ENCODE measurements at regions not wholly inside any gene's neighbourhood (a gene's known extent, or its start where the extent isn't known, plus 50 kb on each side); places are given as distances from the start of the nearest gene placed in this dataset.

GRCh38 chr18:9025091-9025838, 77.2 kb upstream of the NDUFV2 start:
- H3K27ac ChIP-seq, result no peak overlapping the region
- 7 to 73% (median 64%) methylated on average over 1 to 4 of the region's 4 CpGs; no CpG with 5 or more reads in 1 of the 10 experiments for WGBS, 10 experiments
- peak in 2 of 8 experiments; percentile 29 to 73 for ATAC-seq (replicated peaks in 6 of 8)
- in situ Hi-C loops (cut with MboI; ENCODE audit: low pct_unique_long_range_greater_than_20kb in 2 of 9, low sequenced_read_pairs in 9 of 9, unreplicated experiment in 9 of 9), result loop anchor here in 1 of 9 experiments (25.0 kb wide), 1 partner anchor 112 kb away; the partner anchor contains the start of gene ANKRD12
- no peaks in the 10 kb centered on the region for H3K4me1 ChIP-seq (replicated peaks in 1 of 2)
- H3K4me3 ChIP-seq, result no peak overlapping the region

GRCh38 chr18:9029131-9029530, 73.4 kb upstream of the NDUFV2 start:
- Histone ChIP-seq H3K4me3 (no peak overlapping the region), H3K4me1 (replicated peaks in 1 of 2) (no peaks in the 10 kb centered on the region), H3K27ac (no peak overlapping the region)
- 21 to 100% (median 88%) methylated on average over 1 to 2 of the region's 2 CpGs; no CpG with 5 or more reads in 3 of the 10 experiments for WGBS, 10 experiments
- in situ Hi-C loops (cut with MboI; ENCODE audit: low pct_unique_long_range_greater_than_20kb in 2 of 9, low sequenced_read_pairs in 9 of 9, unreplicated experiment in 9 of 9), result loop anchor here in 1 of 9 experiments (25.0 kb wide), 1 partner anchor 108 kb away; the partner anchor contains the start of gene ANKRD12
- peak in 2 of 8 experiments; percentile 89 to 93 for ATAC-seq (replicated peaks in 6 of 8)

GRCh38 chr18:9032519-9032918, 70.0 kb upstream of the NDUFV2 start:
- in situ Hi-C loops (cut with MboI; ENCODE audit: low pct_unique_long_range_greater_than_20kb in 2 of 9, low sequenced_read_pairs in 9 of 9, unreplicated experiment in 9 of 9), result loop anchor here in 1 of 9 experiments (25.0 kb wide), 1 partner anchor 105 kb away; the partner anchor contains the start of gene ANKRD12
- Histone ChIP-seq H3K4me3 (no peak overlapping the region), H3K27ac (no peak overlapping the region), H3K4me1 (replicated peaks in 1 of 2) (no peaks in the 10 kb centered on the region)
- WGBS, 10 experiments, result 8 to 93% (median 71%) methylated on average over 1 to 4 of the region's 7 CpGs; no CpG with 5 or more reads in 2 of the 10 experiments
- ATAC-seq (replicated peaks in 6 of 8), result peak in 1 of 8 experiments; percentile 42

GRCh38 chr18:9038277-9038871, 64.1 kb upstream of the NDUFV2 start:
- WGBS, 10 experiments, result 53 to 100% (median 80%) methylated on average over 1 to 6 of the region's 7 CpGs
- no peak for ATAC-seq (replicated peaks in 6 of 8)
- H3K4me3 ChIP-seq, result no peak overlapping the region
- no peak overlapping the region for H3K27ac ChIP-seq
- H3K4me1 ChIP-seq (replicated peaks in 1 of 2), result peaks cover 5 to 6% of the 10 kb centered on the region in 2 donors
- in situ Hi-C loops (cut with MboI; ENCODE audit: low pct_unique_long_range_greater_than_20kb in 2 of 9, low sequenced_read_pairs in 9 of 9, unreplicated experiment in 9 of 9), result loop anchor here in 1 of 9 experiments (25.0 kb wide), 1 partner anchor 99 kb away; the partner anchor contains the start of gene ANKRD12

- Histone ChIP-seq H3K27ac (no peak overlapping the region), H3K4me3 (no peak overlapping the region), H3K4me1 (replicated peaks in 1 of 2) (peaks cover 5 to 6% of the 10 kb centered on the region in 2 donors)
- in situ Hi-C loops (cut with MboI; ENCODE audit: low pct_unique_long_range_greater_than_20kb in 2 of 9, low sequenced_read_pairs in 9 of 9, unreplicated experiment in 9 of 9), result loop anchor here in 1 of 9 experiments (25.0 kb wide), 1 partner anchor 98 kb away; the partner anchor contains the start of gene ANKRD12
- ATAC-seq (replicated peaks in 6 of 8), result peak in 1 of 8 experiments; percentile 19
- 33 to 100% (median 59%) methylated on average over 1 to 3 of the region's 3 CpGs; no CpG with 5 or more reads in 2 of the 10 experiments for WGBS, 10 experiments
Observed at GRCh38 chr18:9039441-9040071, 62.9 kb upstream of the NDUFV2 start.

GRCh38 chr18:9042766-9043481, 59.6 kb upstream of the NDUFV2 start:
- H3K4me3 ChIP-seq, result no peak overlapping the region
- WGBS, 10 experiments, result 33 to 100% (median 75%) methylated on average over 1 to 5 of the region's 6 CpGs; no CpG with 5 or more reads in 1 of the 10 experiments
- H3K27ac ChIP-seq, result no peak overlapping the region
- no peak for ATAC-seq (replicated peaks in 6 of 8)
- in situ Hi-C loops (cut with MboI; ENCODE audit: low pct_unique_long_range_greater_than_20kb in 2 of 9, low sequenced_read_pairs in 9 of 9, unreplicated experiment in 9 of 9), result loop anchor here in 1 of 9 experiments (25.0 kb wide), 1 partner anchor 94 kb away; the partner anchor contains the start of gene ANKRD12
- H3K4me1 ChIP-seq (replicated peaks in 1 of 2), result peaks cover 5 to 6% of the 10 kb centered on the region in 2 donors

- no peak overlapping the region for H3K27ac ChIP-seq
- peaks cover 2 to 6% of the 10 kb centered on the region in 2 donors for H3K4me1 ChIP-seq (replicated peaks in 1 of 2)
- no peak overlapping the region for H3K4me3 ChIP-seq
- 86 to 100% (median 100%) methylated on average over 1 of the region's 1 CpG; no CpG with 5 or more reads in 5 of the 10 experiments for WGBS, 10 experiments
- no peak for ATAC-seq (replicated peaks in 6 of 8)
- in situ Hi-C loops (cut with MboI; ENCODE audit: low pct_unique_long_range_greater_than_20kb in 2 of 9, low sequenced_read_pairs in 9 of 9, unreplicated experiment in 9 of 9), result loop anchor here in 1 of 9 experiments (25.0 kb wide), 1 partner anchor 94 kb away; the partner anchor contains the start of gene ANKRD12
Observed at GRCh38 chr18:9043581-9043980, 58.9 kb upstream of the NDUFV2 start.

GRCh38 chr18:9047715-9048114, 54.8 kb upstream of the NDUFV2 start:
- in situ Hi-C loops (cut with MboI; ENCODE audit: low pct_unique_long_range_greater_than_20kb in 2 of 9, low sequenced_read_pairs in 9 of 9, unreplicated experiment in 9 of 9), result loop anchor here in 1 of 9 experiments (25.0 kb wide), 1 partner anchor 90 kb away; the partner anchor contains the start of gene ANKRD12

GRCh38 chr18:9048236-9048635, 54.3 kb upstream of the NDUFV2 start:
- Histone ChIP-seq H3K27ac (no peak overlapping the region), H3K4me3 (no peak overlapping the region), H3K4me1 (replicated peaks in 1 of 2) (no peaks in the 10 kb centered on the region)
- whole genome bisulfite sequencing, 10 experiments, result 80 to 97% (median 89%) methylated on average over 2 to 5 of the region's 5 CpGs; no CpG with 5 or more reads in 2 of the 10 experiments
- in situ Hi-C loops (cut with MboI; ENCODE audit: low pct_unique_long_range_greater_than_20kb in 2 of 9, low sequenced_read_pairs in 9 of 9, unreplicated experiment in 9 of 9), result loop anchor here in 1 of 9 experiments (25.0 kb wide), 1 partner anchor 89 kb away; the partner anchor contains the start of gene ANKRD12
- no peak for ATAC-seq (replicated peaks in 6 of 8)

More at GRCh38 chr18:9047715-9048114, 54.8 kb upstream of the NDUFV2 start:
- no peak overlapping the region for H3K27ac ChIP-seq
- WGBS, 10 experiments, result 68 to 100% (median 94%) methylated on average over 1 to 7 of the region's 7 CpGs; no CpG with 5 or more reads in 2 of the 10 experiments
- no peak overlapping the region for H3K4me3 ChIP-seq
- no peaks in the 10 kb centered on the region for H3K4me1 ChIP-seq (replicated peaks in 1 of 2)
- ATAC-seq (replicated peaks in 6 of 8), result no peak

- 17 to 100% (median 62%) methylated on average over 1 to 3 of the region's 3 CpGs; no CpG with 5 or more reads in 2 of the 10 experiments for WGBS, 10 experiments
- in situ Hi-C loops (cut with MboI; ENCODE audit: low pct_unique_long_range_greater_than_20kb in 2 of 9, low sequenced_read_pairs in 9 of 9, unreplicated experiment in 9 of 9), result loop anchor here in 1 of 9 experiments (25.0 kb wide), 1 partner anchor 88 kb away; the partner anchor contains the start of gene ANKRD12
- Histone ChIP-seq H3K27ac (no peak overlapping the region), H3K4me3 (no peak overlapping the region), H3K4me1 (replicated peaks in 1 of 2) (no peaks in the 10 kb centered on the region)
- no peak for ATAC-seq (replicated peaks in 6 of 8)
Observed at GRCh38 chr18:9048808-9049494, 53.5 kb upstream of the NDUFV2 start.

GRCh38 chr18:9049495-9049809, 53.0 kb upstream of the NDUFV2 start:
- ATAC-seq (replicated peaks in 6 of 8), result no peak
- Histone ChIP-seq H3K27ac (no peak overlapping the region), H3K4me3 (no peak overlapping the region), H3K4me1 (replicated peaks in 1 of 2) (no peaks in the 10 kb centered on the region)
- in situ Hi-C loops (cut with MboI; ENCODE audit: low pct_unique_long_range_greater_than_20kb in 2 of 9, low sequenced_read_pairs in 9 of 9, unreplicated experiment in 9 of 9), result loop anchor here in 1 of 9 experiments (25.0 kb wide), 1 partner anchor 88 kb away; the partner anchor contains the start of gene ANKRD12

All from motor neuron (in vitro differentiated cells).